B cell (primary cell): ENCODE measurements at regions not wholly inside any gene's neighbourhood (a gene's known extent, or its start where the extent isn't known, plus 50 kb on each side); places are given as distances from the start of the nearest gene placed in this dataset.

Source experiments
- EZH2 ChIP-seq: IDR thresholded peaks from 2 replicates; pipeline ENCODE4 v1.6.1; 2012; ENCODE audit warnings: borderline replicate concordance, low read depth, mild to moderate bottlenecking, moderate library complexity, low read length; ENCODE audit not compliant: insufficient read depth, poor library complexity, severe bottlenecking
- TF ChIP-seq, protein P1 (sequence below): fragments of 200-600 bp; IDR thresholded peaks from one replicate; pipeline ENCODE4 v1.8.0; 2022; ENCODE audit warnings: antibody characterized with exemption, mild to moderate bottlenecking

DNA sequence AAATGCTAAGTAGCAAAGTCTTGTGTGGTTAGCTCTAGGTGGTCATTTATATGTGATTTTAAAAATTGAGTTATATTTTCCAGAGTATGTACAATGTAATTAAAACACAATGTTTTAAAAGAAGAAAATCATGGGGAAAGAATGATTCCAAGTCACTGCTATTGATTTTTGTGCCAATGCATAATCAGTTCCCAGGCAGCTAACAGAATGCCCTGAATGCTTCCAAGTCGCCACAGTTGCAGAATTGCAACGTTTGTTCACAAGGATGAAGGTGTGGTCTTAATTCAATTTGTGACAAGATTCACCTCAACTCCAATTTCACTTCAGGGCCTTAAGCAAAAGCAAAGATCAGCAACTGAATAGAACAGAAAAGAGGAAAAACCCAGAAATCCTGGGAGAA, 200.4 kb downstream of the SPP2 start:
- TF ChIP-seq, protein P1, sequence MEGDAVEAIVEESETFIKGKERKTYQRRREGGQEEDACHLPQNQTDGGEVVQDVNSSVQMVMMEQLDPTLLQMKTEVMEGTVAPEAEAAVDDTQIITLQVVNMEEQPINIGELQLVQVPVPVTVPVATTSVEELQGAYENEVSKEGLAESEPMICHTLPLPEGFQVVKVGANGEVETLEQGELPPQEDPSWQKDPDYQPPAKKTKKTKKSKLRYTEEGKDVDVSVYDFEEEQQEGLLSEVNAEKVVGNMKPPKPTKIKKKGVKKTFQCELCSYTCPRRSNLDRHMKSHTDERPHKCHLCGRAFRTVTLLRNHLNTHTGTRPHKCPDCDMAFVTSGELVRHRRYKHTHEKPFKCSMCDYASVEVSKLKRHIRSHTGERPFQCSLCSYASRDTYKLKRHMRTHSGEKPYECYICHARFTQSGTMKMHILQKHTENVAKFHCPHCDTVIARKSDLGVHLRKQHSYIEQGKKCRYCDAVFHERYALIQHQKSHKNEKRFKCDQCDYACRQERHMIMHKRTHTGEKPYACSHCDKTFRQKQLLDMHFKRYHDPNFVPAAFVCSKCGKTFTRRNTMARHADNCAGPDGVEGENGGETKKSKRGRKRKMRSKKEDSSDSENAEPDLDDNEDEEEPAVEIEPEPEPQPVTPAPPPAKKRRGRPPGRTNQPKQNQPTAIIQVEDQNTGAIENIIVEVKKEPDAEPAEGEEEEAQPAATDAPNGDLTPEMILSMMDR, result no peak
- no peak for TF ChIP-seq EZH2
